H7 (cell line): ENCODE measurements at regions not wholly inside any gene's neighbourhood (a gene's known extent, or its start where the extent isn't known, plus 50 kb on each side); places are given as distances from the start of the nearest gene placed in this dataset.

Experiments
- DNase-seq: peaks from one replicate; pipeline ENCODE4 v3.0.0; 2012
- H3K27me3 ChIP-seq: 2 replicates; pipeline ENCODE4 v1.6.0; 2011; ENCODE audit warnings: mild to moderate bottlenecking, low read length; ENCODE audit not compliant: control insufficient read depth, insufficient read depth
- H3K36me3 ChIP-seq: replicated peaks from 2 replicates; pipeline ENCODE4 v1.5.1; 2011; ENCODE audit warnings: low read length; ENCODE audit not compliant: control insufficient read depth, insufficient read depth
- H3K4me3 ChIP-seq: 2 replicates; pipeline ENCODE4 v1.5.1; 2011; ENCODE audit warnings: low read depth, mild to moderate bottlenecking, control low read depth, low read length, moderate library complexity; ENCODE audit not compliant: insufficient read depth

GRCh38 chr5:105982526-105982925, 1688.2 kb downstream of the EFNA5 start:
- DNase-seq = no peak
- no peak overlapping the region for H3K4me3 ChIP-seq
- H3K36me3 ChIP-seq = no peaks in the 10 kb centered on the region
- no peaks in the 10 kb centered on the region for H3K27me3 ChIP-seq

GRCh38 chr5:105978011-105978410, 1692.7 kb downstream of the EFNA5 start:
- H3K36me3 ChIP-seq = no peaks in the 10 kb centered on the region
- no peaks in the 10 kb centered on the region for H3K27me3 ChIP-seq
- no peak for DNase-seq

GRCh38 chr5:105977163-105977562, 1693.6 kb downstream of the EFNA5 start:
- Histone ChIP-seq H3K27me3 (no peaks in the 10 kb centered on the region), H3K4me3 (no peak overlapping the region), H3K36me3 (no peaks in the 10 kb centered on the region)
- DNase-seq = no peak

More at GRCh38 chr5:105978011-105978410, 1692.7 kb downstream of the EFNA5 start:
- H3K4me3 ChIP-seq = no peak overlapping the region

- no peaks in the 10 kb centered on the region for H3K27me3 ChIP-seq
- no peak overlapping the region for H3K4me3 ChIP-seq
- DNase-seq = no peak
Measured at GRCh38 chr5:105970919-105971318, 1699.8 kb downstream of the EFNA5 start.

GRCh38 chr5:105968981-105969380, 1701.8 kb downstream of the EFNA5 start:
- Histone ChIP-seq H3K4me3 (no peak overlapping the region), H3K27me3 (no peaks in the 10 kb centered on the region), H3K36me3 (no peaks in the 10 kb centered on the region)
- no peak for DNase-seq

More at GRCh38 chr5:105970919-105971318, 1699.8 kb downstream of the EFNA5 start:
- H3K36me3 ChIP-seq = no peaks in the 10 kb centered on the region

GRCh38 chr5:105963696-105964255, 1707.0 kb downstream of the EFNA5 start:
- Histone ChIP-seq H3K4me3 (no peak overlapping the region), H3K27me3 (no peaks in the 10 kb centered on the region), H3K36me3 (no peaks in the 10 kb centered on the region)
- no peak for DNase-seq

- H3K4me3 ChIP-seq = no peak overlapping the region
- H3K36me3 ChIP-seq = no peaks in the 10 kb centered on the region
- H3K27me3 ChIP-seq = no peaks in the 10 kb centered on the region
- DNase-seq = no peak
Measured at GRCh38 chr5:105961572-105961971, 1709.2 kb downstream of the EFNA5 start.

- H3K36me3 ChIP-seq = no peaks in the 10 kb centered on the region
- H3K27me3 ChIP-seq = no peaks in the 10 kb centered on the region
- no peak for DNase-seq
- H3K4me3 ChIP-seq = no peak overlapping the region
Measured at GRCh38 chr5:105956456-105957196, 1714.1 kb downstream of the EFNA5 start.

GRCh38 chr5:105954341-105954740, 1716.4 kb downstream of the EFNA5 start:
- Histone ChIP-seq H3K27me3 (no peaks in the 10 kb centered on the region), H3K4me3 (no peak overlapping the region), H3K36me3 (no peaks in the 10 kb centered on the region)
- no peak for DNase-seq

- no peak for DNase-seq
Measured at GRCh38 chr5:105953616-105954015, 1717.1 kb downstream of the EFNA5 start.

GRCh38 chr5:105952875-105953274, 1717.9 kb downstream of the EFNA5 start:
- no peak for DNase-seq
- no peaks in the 10 kb centered on the region for H3K36me3 ChIP-seq
- H3K4me3 ChIP-seq = no peak overlapping the region
- H3K27me3 ChIP-seq = no peaks in the 10 kb centered on the region

More at GRCh38 chr5:105953616-105954015, 1717.1 kb downstream of the EFNA5 start:
- Histone ChIP-seq H3K27me3 (no peaks in the 10 kb centered on the region), H3K36me3 (no peaks in the 10 kb centered on the region), H3K4me3 (no peak overlapping the region)

GRCh38 chr5:105947461-105947860, 1723.3 kb downstream of the EFNA5 start:
- no peak overlapping the region for H3K4me3 ChIP-seq
- no peak for DNase-seq
- H3K36me3 ChIP-seq = no peaks in the 10 kb centered on the region
- H3K27me3 ChIP-seq = no peaks in the 10 kb centered on the region

- Histone ChIP-seq H3K4me3 (no peak overlapping the region), H3K36me3 (no peaks in the 10 kb centered on the region), H3K27me3 (no peaks in the 10 kb centered on the region)
- DNase-seq = no peak
Measured at GRCh38 chr5:105945203-105945972, 1725.3 kb downstream of the EFNA5 start.

- no peak for DNase-seq
- Histone ChIP-seq H3K27me3 (no peaks in the 10 kb centered on the region), H3K4me3 (no peak overlapping the region)
Measured at GRCh38 chr5:105940181-105940580, 1730.6 kb downstream of the EFNA5 start.

GRCh38 chr5:105934171-105934570, 1736.6 kb downstream of the EFNA5 start:
- Histone ChIP-seq H3K4me3 (no peak overlapping the region), H3K36me3 (no peaks in the 10 kb centered on the region), H3K27me3 (no peaks in the 10 kb centered on the region)
- no peak for DNase-seq

More at GRCh38 chr5:105940181-105940580, 1730.6 kb downstream of the EFNA5 start:
- H3K36me3 ChIP-seq = no peaks in the 10 kb centered on the region
